Head of caudate nucleus (tissue), 42 donors: ENCODE measurements at regions not wholly inside any gene's neighbourhood (a gene's known extent, or its start where the extent isn't known, plus 50 kb on each side); places are given as distances from the start of the nearest gene placed in this dataset.
"Not testable (repeated sequence)": the region's sequence is repeated elsewhere in the genome, so short reads cannot be mapped to it uniquely, and the experiment has no call there.

Experiments used
- DNase-seq, 42 donors: peaks; one replicate each; pipeline versions ENCODE4 v3.0.0 to v3.0.0-alpha.2; 2020 to 2021; ENCODE audit warnings: mixed read lengths in 7 of 42
- intact Hi-C: fragments of 100-400 bp; cut with DNase I; formaldehyde crosslinking; loops from one replicate; pipeline ENCODE4 v1.15.0; 2022

GRCh38 chr1:149395802-149396201 is 79.0 kb upstream of the NBPF19 start:
- DNase-seq, intact Hi-C loops: not testable (repeated sequence)

DNA sequence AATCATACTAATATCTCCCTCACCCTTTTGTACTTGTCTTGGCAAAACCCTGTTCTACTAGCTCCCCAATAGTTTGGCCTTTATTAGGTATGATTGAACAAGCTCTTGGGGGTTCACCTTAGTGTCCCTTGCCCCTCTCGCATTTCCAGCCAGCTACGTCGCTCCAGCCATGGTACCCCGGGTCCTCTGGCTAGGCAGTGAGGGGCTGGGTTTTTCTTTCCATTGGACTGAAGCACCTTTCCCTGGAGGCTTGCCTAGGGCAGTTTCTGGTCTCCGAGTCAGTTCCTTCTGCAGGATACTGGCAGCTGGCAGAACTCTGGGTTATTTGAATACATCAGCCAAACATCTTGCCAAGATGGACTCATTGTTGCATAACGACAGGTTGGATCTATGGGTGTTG is 76.3 kb upstream of the NBPF19 start:
- DNase-seq, intact Hi-C loops: not testable (repeated sequence)

DNA sequence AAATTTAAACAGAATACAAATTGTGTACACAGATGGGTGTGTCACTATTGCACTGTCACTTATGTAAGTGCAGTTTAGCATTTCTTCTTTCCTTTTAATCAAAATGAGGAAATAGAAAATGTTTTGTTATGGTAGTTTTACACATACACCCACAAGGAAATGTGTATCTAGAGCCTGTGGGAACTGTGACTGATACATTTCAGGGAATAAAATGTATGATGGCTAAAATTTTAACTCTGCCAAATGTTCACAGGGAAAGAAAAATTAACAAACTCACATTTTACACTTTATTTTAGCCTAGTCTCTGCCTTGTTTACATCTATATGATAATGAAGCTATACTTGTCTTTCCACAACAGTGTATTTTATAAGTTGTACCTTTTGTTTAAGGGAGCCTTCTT is 66.4 kb upstream of the NBPF19 start:
- DNase-seq, intact Hi-C loops: not testable (repeated sequence)

- DNase-seq, intact Hi-C loops: not testable (repeated sequence)
Observed at GRCh38 chr1:149415373-149415772, 59.5 kb upstream of the NBPF19 start.

- intact Hi-C loops, result not testable (repeated sequence)
Observed at GRCh38 chr1:149418782-149419181, 56.1 kb upstream of the NBPF19 start.

GRCh38 chr1:149423122-149423521 is 51.7 kb upstream of the NBPF19 start:
- intact Hi-C loops, DNase-seq: not testable (repeated sequence)

More at GRCh38 chr1:149418782-149419181, 56.1 kb upstream of the NBPF19 start:
- DNase-seq, result not testable (repeated sequence)
